ENCODE measurements at regions not wholly inside any gene's neighbourhood (a gene's known extent, or its start where the extent isn't known, plus 50 kb on each side); places are given as distances from the start of the nearest gene placed in this dataset.

DNA sequence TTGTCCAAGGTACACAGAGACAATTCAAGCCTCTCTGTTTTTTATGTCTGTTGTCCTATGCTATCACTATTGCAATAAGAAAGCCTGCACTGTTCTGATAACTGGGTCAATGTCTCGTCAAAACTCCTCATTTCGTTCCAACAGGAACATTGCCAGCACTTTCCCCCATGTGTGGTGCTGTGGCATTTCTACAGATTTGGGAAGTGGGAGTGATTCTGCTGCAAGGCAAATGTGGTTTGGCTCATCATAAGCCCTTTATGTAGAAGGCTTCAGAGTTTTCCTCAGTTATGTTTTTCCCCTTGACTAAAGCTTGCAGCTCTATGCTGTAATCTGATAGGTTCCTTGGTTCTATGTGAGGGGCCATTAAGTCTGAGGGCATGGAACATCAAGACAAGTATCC lies 324.1 kb upstream of the TCF4 start:
- Histone ChIP-seq H3K79me2 (ENCODE audit: insufficient read depth, low read length) (no peaks in the 10 kb centered on the region), H2AFZ (ENCODE audit: low read length) (no peak overlapping the region)

DNA sequence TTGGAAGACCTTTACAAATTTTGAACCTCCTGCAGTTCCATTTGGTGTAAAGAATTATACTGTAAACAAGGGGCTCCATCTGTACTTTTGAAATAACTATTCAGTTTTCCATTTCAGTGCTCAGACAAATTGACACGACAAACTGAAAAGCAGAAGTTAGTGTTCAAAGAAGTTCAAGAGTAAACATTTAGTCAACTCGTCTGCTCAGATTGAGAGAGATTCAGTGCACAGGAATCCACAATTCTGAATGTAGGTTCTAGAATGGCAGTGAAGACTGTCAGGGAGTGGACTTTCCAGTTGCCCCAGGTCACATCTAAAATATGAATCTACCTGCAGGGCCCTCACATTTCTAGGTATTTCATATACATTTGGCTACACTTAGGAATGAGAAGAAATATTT lies 322.3 kb upstream of the TCF4 start:
- no peaks in the 10 kb centered on the region for H3F3A ChIP-seq (ENCODE audit: insufficient read depth, low read length)
- no peaks in the 10 kb centered on the region for H3K9me2 ChIP-seq (ENCODE audit: low read depth, low read length)
- H3K27ac ChIP-seq (ENCODE audit: low read depth, low read length, poor library complexity, severe bottlenecking), result no peak overlapping the region
- no peaks in the 10 kb centered on the region for H3K36me3 ChIP-seq (ENCODE audit: insufficient read depth, low read length)
- H3K4me2 ChIP-seq (ENCODE audit: low read length), result no peak overlapping the region
- TF ChIP-seq, protein P1, sequence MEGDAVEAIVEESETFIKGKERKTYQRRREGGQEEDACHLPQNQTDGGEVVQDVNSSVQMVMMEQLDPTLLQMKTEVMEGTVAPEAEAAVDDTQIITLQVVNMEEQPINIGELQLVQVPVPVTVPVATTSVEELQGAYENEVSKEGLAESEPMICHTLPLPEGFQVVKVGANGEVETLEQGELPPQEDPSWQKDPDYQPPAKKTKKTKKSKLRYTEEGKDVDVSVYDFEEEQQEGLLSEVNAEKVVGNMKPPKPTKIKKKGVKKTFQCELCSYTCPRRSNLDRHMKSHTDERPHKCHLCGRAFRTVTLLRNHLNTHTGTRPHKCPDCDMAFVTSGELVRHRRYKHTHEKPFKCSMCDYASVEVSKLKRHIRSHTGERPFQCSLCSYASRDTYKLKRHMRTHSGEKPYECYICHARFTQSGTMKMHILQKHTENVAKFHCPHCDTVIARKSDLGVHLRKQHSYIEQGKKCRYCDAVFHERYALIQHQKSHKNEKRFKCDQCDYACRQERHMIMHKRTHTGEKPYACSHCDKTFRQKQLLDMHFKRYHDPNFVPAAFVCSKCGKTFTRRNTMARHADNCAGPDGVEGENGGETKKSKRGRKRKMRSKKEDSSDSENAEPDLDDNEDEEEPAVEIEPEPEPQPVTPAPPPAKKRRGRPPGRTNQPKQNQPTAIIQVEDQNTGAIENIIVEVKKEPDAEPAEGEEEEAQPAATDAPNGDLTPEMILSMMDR (IDR thresholded peaks at IDR 0.05; ENCODE audit: low read length), result no peak
- TF ChIP-seq EZH2 (IDR thresholded peaks at IDR 0.05; ENCODE audit: borderline replicate concordance, low read length), result no peak
- no peak overlapping the region for H2AFZ ChIP-seq (ENCODE audit: low read length)
- H4K20me1 ChIP-seq (ENCODE audit: insufficient read depth, low read length), result no peaks in the 10 kb centered on the region
- no peaks in the 10 kb centered on the region for H3K9me3 ChIP-seq (ENCODE audit: low read length)
- H3K79me2 ChIP-seq (ENCODE audit: insufficient read depth, low read length), result no peaks in the 10 kb centered on the region
- H3K27me3 ChIP-seq (ENCODE audit: insufficient read depth, low read length), result peaks cover 4% of the 10 kb centered on the region; the same call in 1 of the 2 replicates
- H3K4me3 ChIP-seq (ENCODE audit: low read depth, low read length, poor library complexity, severe bottlenecking), result no peak overlapping the region
- H3K4me1 ChIP-seq (ENCODE audit: insufficient read depth, low read length, severe bottlenecking), result no peaks in the 10 kb centered on the region
- H3K9ac ChIP-seq (ENCODE audit: low read length), result no peak overlapping the region

More for the DNA sequence above, 324.1 kb upstream of the TCF4 start:
- no peaks in the 10 kb centered on the region for H3F3A ChIP-seq (ENCODE audit: insufficient read depth, low read length)
- no peak overlapping the region for H3K27ac ChIP-seq (ENCODE audit: low read depth, low read length, poor library complexity, severe bottlenecking)
- H3K4me1 ChIP-seq (ENCODE audit: insufficient read depth, low read length, severe bottlenecking), result no peaks in the 10 kb centered on the region
- H3K9ac ChIP-seq (ENCODE audit: low read length), result no peak overlapping the region
- H3K27me3 ChIP-seq (ENCODE audit: insufficient read depth, low read length), result no peaks in the 10 kb centered on the region
- no peaks in the 10 kb centered on the region for H3K9me3 ChIP-seq (ENCODE audit: low read length)
- H3K9me2 ChIP-seq (ENCODE audit: low read depth, low read length), result no peaks in the 10 kb centered on the region
- no peak overlapping the region for H3K4me3 ChIP-seq (ENCODE audit: low read depth, low read length, poor library complexity, severe bottlenecking)
- H4K20me1 ChIP-seq (ENCODE audit: insufficient read depth, low read length), result no peaks in the 10 kb centered on the region
- H3K36me3 ChIP-seq (ENCODE audit: insufficient read depth, low read length), result no peaks in the 10 kb centered on the region
- no peak overlapping the region for H3K4me2 ChIP-seq (ENCODE audit: low read length)
- TF ChIP-seq, protein P1 (IDR thresholded peaks at IDR 0.05; ENCODE audit: low read length), result no peak
- no peak for TF ChIP-seq EZH2 (IDR thresholded peaks at IDR 0.05; ENCODE audit: borderline replicate concordance, low read length)

DNA sequence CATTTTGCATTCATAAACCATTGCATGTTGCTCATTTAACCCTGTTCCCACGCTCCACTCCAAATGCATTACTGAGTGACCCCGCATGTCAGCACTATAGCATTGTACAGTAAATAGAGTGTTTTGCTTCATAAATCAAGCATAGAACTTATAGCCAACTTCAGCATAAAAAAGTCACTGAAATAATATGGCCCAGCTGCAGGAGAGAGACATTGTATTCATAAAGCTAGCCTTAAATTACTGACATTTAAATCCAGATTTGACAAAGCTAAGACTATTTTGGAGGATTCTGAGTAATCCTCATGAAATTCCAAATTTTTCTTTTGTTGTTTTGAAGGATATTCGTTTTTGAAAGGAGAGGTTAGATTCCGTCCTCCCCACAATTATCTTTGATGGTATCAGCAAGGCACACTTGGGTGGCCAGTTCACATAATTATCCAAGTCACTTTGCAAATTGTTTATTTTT lies 320.9 kb upstream of the TCF4 start:
- no peak overlapping the region for H3K9ac ChIP-seq (ENCODE audit: low read length)
- H3K4me3 ChIP-seq (ENCODE audit: low read depth, low read length, poor library complexity, severe bottlenecking), result no peak overlapping the region
- H3K79me2 ChIP-seq (ENCODE audit: insufficient read depth, low read length), result no peaks in the 10 kb centered on the region
- no peak overlapping the region for H3K27ac ChIP-seq (ENCODE audit: low read depth, low read length, poor library complexity, severe bottlenecking)
- H3K9me3 ChIP-seq (ENCODE audit: low read length), result no peaks in the 10 kb centered on the region
- H2AFZ ChIP-seq (ENCODE audit: low read length), result no peak overlapping the region
- H3K4me2 ChIP-seq (ENCODE audit: low read length), result no peak overlapping the region
- H4K20me1 ChIP-seq (ENCODE audit: insufficient read depth, low read length), result no peaks in the 10 kb centered on the region
- no peaks in the 10 kb centered on the region for H3K9me2 ChIP-seq (ENCODE audit: low read depth, low read length)
- H3K27me3 ChIP-seq (ENCODE audit: insufficient read depth, low read length), result peaks cover 4% of the 10 kb centered on the region; the same call in 1 of the 2 replicates
- no peaks in the 10 kb centered on the region for H3K4me1 ChIP-seq (ENCODE audit: insufficient read depth, low read length, severe bottlenecking)
- H3K36me3 ChIP-seq (ENCODE audit: insufficient read depth, low read length), result no peaks in the 10 kb centered on the region
- no peaks in the 10 kb centered on the region for H3F3A ChIP-seq (ENCODE audit: insufficient read depth, low read length)
- no peak for TF ChIP-seq EZH2 (IDR thresholded peaks at IDR 0.05; ENCODE audit: borderline replicate concordance, low read length)
- TF ChIP-seq, protein P1 (IDR thresholded peaks at IDR 0.05; ENCODE audit: low read length), result no peak

All from OCI-LY1 (cell line).